ENCODE measurements at regions not wholly inside any gene's neighbourhood (a gene's known extent, or its start where the extent isn't known, plus 50 kb on each side); places are given as distances from the start of the nearest gene placed in this dataset.
"Not testable (repeated sequence)": the region's sequence is repeated elsewhere in the genome, so short reads cannot be mapped to it uniquely, and the experiment has no call there.

- Histone ChIP-seq H3K27me3 (ENCODE audit: insufficient read depth, low read depth, low read length) (no peaks in the 10 kb centered on the region), H3K9me3 (ENCODE audit: low read length) (no peaks in the 10 kb centered on the region), H3K9ac (ENCODE audit: low read length) (no peak overlapping the region), H3K36me3 (ENCODE audit: insufficient read depth, low read length) (no peaks in the 10 kb centered on the region), H3K4me2 (ENCODE audit: low read length) (no peak overlapping the region), H4K20me1 (ENCODE audit: insufficient read depth) (no peaks in the 10 kb centered on the region), H3K79me2 (replicated peaks; ENCODE audit: insufficient read depth, low read length) (no peaks in the 10 kb centered on the region), H2AFZ (ENCODE audit: low read depth, low read length) (no peak overlapping the region), H3K27ac (ENCODE audit: low read length) (no peak overlapping the region), H3K9me2 (ENCODE audit: insufficient read depth, low read length) (no peaks in the 10 kb centered on the region), H3F3A (ENCODE audit: insufficient read depth, low read length, poor library complexity, severe bottlenecking) (no peaks in the 10 kb centered on the region), H3K4me3 (ENCODE audit: low read length) (no peak overlapping the region)
- no peak for TF ChIP-seq TAF1 (IDR thresholded peaks at IDR 0.05; ENCODE audit: low read depth)
These were observed 59.0 kb upstream of the IGFBP5 start for GRCh38 chr2:216754336-216754735.

DNA sequence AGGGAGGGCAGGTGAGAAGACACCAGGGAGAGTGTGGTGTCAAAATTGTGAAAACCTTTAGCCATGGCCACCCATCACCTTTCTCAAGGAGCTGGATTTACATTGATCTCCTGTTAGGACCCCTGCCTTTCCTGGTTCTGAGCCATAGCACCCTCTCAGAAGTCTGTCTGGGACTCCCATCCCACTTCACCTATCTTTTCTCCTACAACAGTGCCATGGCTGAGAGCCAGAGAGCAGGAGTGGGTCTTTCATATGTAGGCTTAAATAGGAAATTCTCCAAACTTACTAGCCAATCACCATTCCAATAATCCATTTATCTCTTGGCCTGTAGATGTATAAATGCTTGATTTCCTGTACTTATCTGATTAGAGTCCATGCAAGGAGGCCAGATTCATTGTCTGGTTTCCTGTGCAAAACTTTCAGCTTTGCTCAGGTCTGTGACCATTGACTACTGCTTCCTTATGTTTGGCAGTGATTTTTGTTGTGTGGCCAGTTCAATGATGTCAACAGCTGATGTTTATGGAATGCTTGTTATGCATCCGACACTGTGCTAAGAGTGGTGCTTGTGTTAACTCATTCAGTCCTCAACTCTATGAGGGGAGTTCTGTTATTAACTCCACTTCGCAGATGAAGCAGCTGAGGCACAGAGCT lies 57.6 kb upstream of the IGFBP5 start:
- Histone ChIP-seq H3K36me3 (ENCODE audit: insufficient read depth, low read length) (no peaks in the 10 kb centered on the region), H3K4me2 (ENCODE audit: low read length) (no peak overlapping the region), H3K9me3 (ENCODE audit: low read length) (no peaks in the 10 kb centered on the region), H4K20me1 (ENCODE audit: insufficient read depth) (no peaks in the 10 kb centered on the region), H3K79me2 (replicated peaks; ENCODE audit: insufficient read depth, low read length) (no peaks in the 10 kb centered on the region), H3K27me3 (ENCODE audit: insufficient read depth, low read depth, low read length) (no peaks in the 10 kb centered on the region), H2AFZ (ENCODE audit: low read depth, low read length) (no peak overlapping the region), H3K9ac (ENCODE audit: low read length) (no peak overlapping the region), H3K4me3 (ENCODE audit: low read length) (no peak overlapping the region), H3F3A (ENCODE audit: insufficient read depth, low read length, poor library complexity, severe bottlenecking) (no peaks in the 10 kb centered on the region), H3K27ac (ENCODE audit: low read length) (no peak overlapping the region), H3K9me2 (ENCODE audit: insufficient read depth, low read length) (no peaks in the 10 kb centered on the region)
- TF ChIP-seq EP300 (conservative IDR thresholded peaks at IDR 0.05; ENCODE audit: poor library complexity, severe bottlenecking) (no peak), EZH2 (IDR thresholded peaks at IDR 0.05; ENCODE audit: borderline replicate concordance, insufficient read depth, low read length, poor library complexity, severe bottlenecking) (no peak), RAD21 (conservative IDR thresholded peaks at IDR 0.05) (no peak), TAF1 (IDR thresholded peaks at IDR 0.05; ENCODE audit: low read depth) (no peak), POLR2AphosphoS5 (IDR thresholded peaks at IDR 0.05) (no peak), REST (IDR thresholded peaks at IDR 0.05; ENCODE audit: borderline replicate concordance) (no peak), SMC3 (conservative IDR thresholded peaks at IDR 0.05; ENCODE audit: poor library complexity) (no peak), MXI1 (conservative IDR thresholded peaks at IDR 0.05; ENCODE audit: poor library complexity, severe bottlenecking) (no peak)
- TF ChIP-seq, protein P1, sequence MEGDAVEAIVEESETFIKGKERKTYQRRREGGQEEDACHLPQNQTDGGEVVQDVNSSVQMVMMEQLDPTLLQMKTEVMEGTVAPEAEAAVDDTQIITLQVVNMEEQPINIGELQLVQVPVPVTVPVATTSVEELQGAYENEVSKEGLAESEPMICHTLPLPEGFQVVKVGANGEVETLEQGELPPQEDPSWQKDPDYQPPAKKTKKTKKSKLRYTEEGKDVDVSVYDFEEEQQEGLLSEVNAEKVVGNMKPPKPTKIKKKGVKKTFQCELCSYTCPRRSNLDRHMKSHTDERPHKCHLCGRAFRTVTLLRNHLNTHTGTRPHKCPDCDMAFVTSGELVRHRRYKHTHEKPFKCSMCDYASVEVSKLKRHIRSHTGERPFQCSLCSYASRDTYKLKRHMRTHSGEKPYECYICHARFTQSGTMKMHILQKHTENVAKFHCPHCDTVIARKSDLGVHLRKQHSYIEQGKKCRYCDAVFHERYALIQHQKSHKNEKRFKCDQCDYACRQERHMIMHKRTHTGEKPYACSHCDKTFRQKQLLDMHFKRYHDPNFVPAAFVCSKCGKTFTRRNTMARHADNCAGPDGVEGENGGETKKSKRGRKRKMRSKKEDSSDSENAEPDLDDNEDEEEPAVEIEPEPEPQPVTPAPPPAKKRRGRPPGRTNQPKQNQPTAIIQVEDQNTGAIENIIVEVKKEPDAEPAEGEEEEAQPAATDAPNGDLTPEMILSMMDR (IDR thresholded peaks at IDR 0.05; ENCODE audit: poor library complexity, severe bottlenecking): no peak

GRCh38 chr2:216750750-216751149 lies 55.4 kb upstream of the IGFBP5 start:
- H3K4me2 ChIP-seq (ENCODE audit: low read length); H3F3A ChIP-seq (ENCODE audit: insufficient read depth, low read length, poor library complexity, severe bottlenecking); H4K20me1 ChIP-seq (ENCODE audit: insufficient read depth); H3K27me3 ChIP-seq (ENCODE audit: insufficient read depth, low read depth, low read length); H3K79me2 ChIP-seq (replicated peaks; ENCODE audit: insufficient read depth, low read length); H3K9ac ChIP-seq (ENCODE audit: low read length); H3K4me3 ChIP-seq (ENCODE audit: low read length); H3K9me2 ChIP-seq (ENCODE audit: insufficient read depth, low read length); H3K36me3 ChIP-seq (ENCODE audit: insufficient read depth, low read length); H3K9me3 ChIP-seq (ENCODE audit: low read length); H3K27ac ChIP-seq (ENCODE audit: low read length); H2AFZ ChIP-seq (ENCODE audit: low read depth, low read length): not testable (repeated sequence)

DNA sequence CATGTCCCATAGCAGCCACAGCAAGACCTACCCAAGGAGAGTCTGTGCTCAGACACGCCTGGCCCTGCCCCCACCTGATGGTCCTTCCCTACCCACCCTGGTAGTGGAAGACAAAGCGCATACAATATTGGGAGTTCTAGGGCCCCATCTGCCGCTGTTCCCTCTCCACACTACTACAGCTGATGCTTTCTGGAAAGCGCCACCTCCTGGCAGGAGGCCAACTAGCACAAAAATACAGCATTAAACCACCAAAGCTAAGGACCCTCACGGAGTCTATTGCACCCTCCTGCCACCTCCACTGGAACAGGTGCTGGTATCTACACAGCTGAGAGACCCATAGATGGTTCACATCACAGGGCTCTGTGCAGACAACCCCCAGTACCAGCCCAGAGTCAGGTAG lies 50.9 kb upstream of the IGFBP5 start:
- H4K20me1 ChIP-seq (ENCODE audit: insufficient read depth); H3K4me2 ChIP-seq (ENCODE audit: low read length); H3K9me3 ChIP-seq (ENCODE audit: low read length); H3F3A ChIP-seq (ENCODE audit: insufficient read depth, low read length, poor library complexity, severe bottlenecking); H3K27ac ChIP-seq (ENCODE audit: low read length); H3K27me3 ChIP-seq (ENCODE audit: insufficient read depth, low read depth, low read length); H3K79me2 ChIP-seq (replicated peaks; ENCODE audit: insufficient read depth, low read length); H3K36me3 ChIP-seq (ENCODE audit: insufficient read depth, low read length); H3K9me2 ChIP-seq (ENCODE audit: insufficient read depth, low read length); H3K4me3 ChIP-seq (ENCODE audit: low read length); H3K9ac ChIP-seq (ENCODE audit: low read length); H2AFZ ChIP-seq (ENCODE audit: low read depth, low read length): not testable (repeated sequence)

All from neural cell (in vitro differentiated cells).